ENCODE measurements at regions not wholly inside any gene's neighbourhood (a gene's known extent, or its start where the extent isn't known, plus 50 kb on each side); places are given as distances from the start of the nearest gene placed in this dataset.
"Not testable (repeated sequence)": the region's sequence is repeated elsewhere in the genome, so short reads cannot be mapped to it uniquely, and the experiment has no call there.

- Histone ChIP-seq H3K27me3 (ENCODE audit: control insufficient read depth, insufficient read depth, low read length, poor library complexity, severe bottlenecking) (no peaks in the 10 kb centered on the region), H3K4me1 (ENCODE audit: control insufficient read depth, insufficient read depth, low read length) (peaks cover 13% of the 10 kb centered on the region)
- 93 to 95% methylated on average over 6 of the region's 6 CpGs for WGBS, 2 experiments
Measured at GRCh38 chr2:239597216-239597615, 196.4 kb upstream of the HDAC4 start.

GRCh38 chr2:239596792-239597191 lies 196.0 kb upstream of the HDAC4 start:
- Histone ChIP-seq H3K4me1 (ENCODE audit: control insufficient read depth, insufficient read depth, low read length) (peaks cover 9% of the 10 kb centered on the region), H3K36me3 (ENCODE audit: control insufficient read depth, insufficient read depth, low read length) (no peaks in the 10 kb centered on the region), H3K4me3 (ENCODE audit: insufficient read depth, low read depth, low read length) (no peak overlapping the region), H3K27me3 (ENCODE audit: control insufficient read depth, insufficient read depth, low read length, poor library complexity, severe bottlenecking) (no peaks in the 10 kb centered on the region), H3K9me3 (ENCODE audit: control insufficient read depth, low read length) (no peaks in the 10 kb centered on the region), H3K27ac (ENCODE audit: insufficient read depth, low read depth, low read length, poor library complexity, severe bottlenecking) (no peak overlapping the region)
- WGBS, 2 experiments, result 86 to 87% methylated on average over 11 of the region's 11 CpGs

More at GRCh38 chr2:239597216-239597615, 196.4 kb upstream of the HDAC4 start:
- Histone ChIP-seq H3K4me3 (ENCODE audit: insufficient read depth, low read depth, low read length) (no peak overlapping the region), H3K27ac (ENCODE audit: insufficient read depth, low read depth, low read length, poor library complexity, severe bottlenecking) (no peak overlapping the region), H3K36me3 (ENCODE audit: control insufficient read depth, insufficient read depth, low read length) (no peaks in the 10 kb centered on the region), H3K9me3 (ENCODE audit: control insufficient read depth, low read length) (no peaks in the 10 kb centered on the region)

GRCh38 chr2:239596253-239596652 lies 195.4 kb upstream of the HDAC4 start:
- Histone ChIP-seq H3K4me1 (ENCODE audit: control insufficient read depth, insufficient read depth, low read length) (peaks cover 4% of the 10 kb centered on the region), H3K9me3 (ENCODE audit: control insufficient read depth, low read length) (no peaks in the 10 kb centered on the region), H3K27me3 (ENCODE audit: control insufficient read depth, insufficient read depth, low read length, poor library complexity, severe bottlenecking) (no peaks in the 10 kb centered on the region), H3K36me3 (ENCODE audit: control insufficient read depth, insufficient read depth, low read length) (no peaks in the 10 kb centered on the region), H3K27ac (ENCODE audit: insufficient read depth, low read depth, low read length, poor library complexity, severe bottlenecking) (no peak overlapping the region), H3K4me3 (ENCODE audit: insufficient read depth, low read depth, low read length) (no peak overlapping the region)
- whole genome bisulfite sequencing, 2 experiments, result 93 to 96% methylated on average over 4 of the region's 4 CpGs

GRCh38 chr2:239595726-239596125 lies 194.9 kb upstream of the HDAC4 start:
- 93 to 97% methylated on average over 8 of the region's 8 CpGs for WGBS, 2 experiments
- Histone ChIP-seq H3K27me3 (ENCODE audit: control insufficient read depth, insufficient read depth, low read length, poor library complexity, severe bottlenecking) (no peaks in the 10 kb centered on the region), H3K4me1 (ENCODE audit: control insufficient read depth, insufficient read depth, low read length) (peaks cover 3% of the 10 kb centered on the region), H3K27ac (ENCODE audit: insufficient read depth, low read depth, low read length, poor library complexity, severe bottlenecking) (no peak overlapping the region), H3K9me3 (ENCODE audit: control insufficient read depth, low read length) (no peaks in the 10 kb centered on the region), H3K4me3 (ENCODE audit: insufficient read depth, low read depth, low read length) (no peak overlapping the region), H3K36me3 (ENCODE audit: control insufficient read depth, insufficient read depth, low read length) (no peaks in the 10 kb centered on the region)

GRCh38 chr2:239594772-239595608 lies 194.2 kb upstream of the HDAC4 start:
- no peaks in the 10 kb centered on the region for H3K9me3 ChIP-seq (ENCODE audit: control insufficient read depth, low read length)
- H3K4me1 ChIP-seq (ENCODE audit: control insufficient read depth, insufficient read depth, low read length), result peaks cover 3% of the 10 kb centered on the region
- H3K4me3 ChIP-seq (ENCODE audit: insufficient read depth, low read depth, low read length), result no peak overlapping the region
- WGBS, 2 experiments, result 93 to 94% methylated on average over 20 of the region's 20 CpGs
- no peak overlapping the region for H3K27ac ChIP-seq (ENCODE audit: insufficient read depth, low read depth, low read length, poor library complexity, severe bottlenecking)
- H3K36me3 ChIP-seq (ENCODE audit: control insufficient read depth, insufficient read depth, low read length), result no peaks in the 10 kb centered on the region
- H3K27me3 ChIP-seq (ENCODE audit: control insufficient read depth, insufficient read depth, low read length, poor library complexity, severe bottlenecking), result no peaks in the 10 kb centered on the region

- Histone ChIP-seq H3K36me3 (ENCODE audit: control insufficient read depth, insufficient read depth, low read length) (no peaks in the 10 kb centered on the region), H3K27me3 (ENCODE audit: control insufficient read depth, insufficient read depth, low read length, poor library complexity, severe bottlenecking) (no peaks in the 10 kb centered on the region), H3K4me1 (ENCODE audit: control insufficient read depth, insufficient read depth, low read length) (peaks cover 3% of the 10 kb centered on the region), H3K9me3 (ENCODE audit: control insufficient read depth, low read length) (no peaks in the 10 kb centered on the region), H3K27ac (ENCODE audit: insufficient read depth, low read depth, low read length, poor library complexity, severe bottlenecking) (no peak overlapping the region), H3K4me3 (ENCODE audit: insufficient read depth, low read depth, low read length) (no peak overlapping the region)
- 88 to 91% methylated on average over 17 of the region's 17 CpGs for WGBS, 2 experiments
Measured at GRCh38 chr2:239594019-239594771, 193.4 kb upstream of the HDAC4 start.

- Histone ChIP-seq H3K36me3 (ENCODE audit: control insufficient read depth, insufficient read depth, low read length) (no peaks in the 10 kb centered on the region), H3K4me1 (ENCODE audit: control insufficient read depth, insufficient read depth, low read length) (peaks cover 7% of the 10 kb centered on the region), H3K9me3 (ENCODE audit: control insufficient read depth, low read length) (no peaks in the 10 kb centered on the region), H3K27me3 (ENCODE audit: control insufficient read depth, insufficient read depth, low read length, poor library complexity, severe bottlenecking) (no peaks in the 10 kb centered on the region), H3K4me3 (ENCODE audit: insufficient read depth, low read depth, low read length) (no peak overlapping the region), H3K27ac (ENCODE audit: insufficient read depth, low read depth, low read length, poor library complexity, severe bottlenecking) (no peak overlapping the region)
- WGBS, 2 experiments, result 96 to 97% methylated on average over 6 of the region's 6 CpGs
Measured at GRCh38 chr2:239593455-239593854, 192.6 kb upstream of the HDAC4 start.

GRCh38 chr2:239592629-239593290 lies 191.9 kb upstream of the HDAC4 start:
- WGBS, 2 experiments, result 91 to 95% methylated on average over 10 to 11 of the region's 16 CpGs
- H3K9me3 ChIP-seq (ENCODE audit: control insufficient read depth, low read length); H3K27me3 ChIP-seq (ENCODE audit: control insufficient read depth, insufficient read depth, low read length, poor library complexity, severe bottlenecking): not testable (repeated sequence)

GRCh38 chr2:239590995-239591915 lies 190.4 kb upstream of the HDAC4 start:
- Histone ChIP-seq H3K4me1 (ENCODE audit: control insufficient read depth, insufficient read depth, low read length) (peaks cover 7% of the 10 kb centered on the region), H3K36me3 (ENCODE audit: control insufficient read depth, insufficient read depth, low read length) (no peaks in the 10 kb centered on the region), H3K4me3 (ENCODE audit: insufficient read depth, low read depth, low read length) (no peak overlapping the region), H3K27ac (ENCODE audit: insufficient read depth, low read depth, low read length, poor library complexity, severe bottlenecking) (no peak overlapping the region), H3K9me3 (ENCODE audit: control insufficient read depth, low read length) (no peaks in the 10 kb centered on the region), H3K27me3 (ENCODE audit: control insufficient read depth, insufficient read depth, low read length, poor library complexity, severe bottlenecking) (no peaks in the 10 kb centered on the region)
- WGBS, 2 experiments, result 94% methylated on average over 21 of the region's 21 CpGs

More at GRCh38 chr2:239592629-239593290, 191.9 kb upstream of the HDAC4 start:
- not testable (repeated sequence) for H3K4me3 ChIP-seq (ENCODE audit: insufficient read depth, low read depth, low read length); H3K36me3 ChIP-seq (ENCODE audit: control insufficient read depth, insufficient read depth, low read length); H3K4me1 ChIP-seq (ENCODE audit: control insufficient read depth, insufficient read depth, low read length); H3K27ac ChIP-seq (ENCODE audit: insufficient read depth, low read depth, low read length, poor library complexity, severe bottlenecking)
